HepG2 (cell line): ENCODE measurements at regions not wholly inside any gene's neighbourhood (a gene's known extent, or its start where the extent isn't known, plus 50 kb on each side); places are given as distances from the start of the nearest gene placed in this dataset.

Source experiments
- ATAC-seq: fragments of 200-7000 bp; cut with Tn5 transposase; 3 replicates; pipeline ENCODE4 v1.9.1; 2020; ENCODE audit warnings: mild to moderate bottlenecking, moderate library complexity
- BruUV-seq: library from RNA; stranded (reverse); fragments of 400-500 nt; replicated peaks from 2 replicates; lab custom pipeline; 2021; lab: Mats Ljungman, UMichigan
- CTCF ChIA-PET: fragments of 300-600 bp; formaldehyde crosslinking; extraction: SDS; loops from one replicate; lab custom pipeline; 2021; ENCODE audit warnings: low total read pairs, inconsistent platforms, low intra/inter-chr PET ratio; lab: Yijun Ruan, JAX
- POLR2A ChIA-PET: fragments of 350-600 bp; sonication (Branson Sonifier 250); formaldehyde crosslinking; loops from one replicate; lab custom pipeline; 2020; ENCODE audit warnings: antibody characterized with exemption, inconsistent platforms; lab: Yijun Ruan, JAX
- DNase-seq: peaks from one replicate; pipeline ENCODE4 v3.0.0-alpha.2; 2015; ENCODE audit warnings: low spot score
- FAIRE-seq: peaks from 3 replicates; lab custom pipeline; 2011; peaks lifted over from hg19 to GRCh38; lab: Jason Lieb, UNC
- H2AFZ ChIP-seq: one replicate; pipeline ENCODE4 v1.6.1; 2011; ENCODE audit warnings: low read length, inconsistent platforms
- H3K27ac ChIP-seq: fragments of 300-600 bp; 3 replicates; pipeline ENCODE4 v1.8.0; 2011; ENCODE audit warnings: mixed run types, mild to moderate bottlenecking, mixed read lengths, low read length, inconsistent platforms; ENCODE audit not compliant: insufficient read depth; ENCODE audit errors: extremely low read length
- H3K27me3 ChIP-seq, 2 experiments: fragments of 200-600 bp in 1 of 2; 2 replicates in 1 of 2; 3 replicates in 1 of 2; pipeline versions ENCODE4 v1.6.0 to v1.8.0; 2011; ENCODE audit warnings: low read length in 2 of 2, mild to moderate bottlenecking in 2 of 2, moderate library complexity in 2 of 2, inconsistent platforms in 1 of 2; ENCODE audit not compliant: insufficient read depth in 2 of 2, control insufficient read depth in 1 of 2
- H3K36me3 ChIP-seq, 2 experiments: fragments of 200-600 bp in 1 of 2; replicated peaks in 1 of 2; 2 replicates in 1 of 2; 3 replicates in 1 of 2; pipeline versions ENCODE4 v1.5.1 to v1.8.0; 2011; ENCODE audit warnings: low read length in 2 of 2, inconsistent platforms in 1 of 2; ENCODE audit not compliant: insufficient read depth in 2 of 2, control insufficient read depth in 1 of 2
- H3K4me1 ChIP-seq: 2 replicates; pipeline ENCODE4 v1.5.1; 2012; ENCODE audit warnings: low read length, inconsistent platforms; ENCODE audit not compliant: insufficient read depth
- H3K4me2 ChIP-seq: 2 replicates; pipeline ENCODE4 v1.6.0; 2011; ENCODE audit warnings: low read depth, low read length, inconsistent platforms
- H3K4me3 ChIP-seq, 3 experiments: fragments of 200-600 bp in 1 of 3; sonication (generic), shearing (Covaris generic) in 1 of 3; replicated peaks in 1 of 3; 2 replicates each; pipeline ENCODE4 v1.5.1; 2011 to 2016; ENCODE audit warnings: low read length in 3 of 3, inconsistent platforms in 2 of 3, low read depth in 2 of 3, mild to moderate bottlenecking in 2 of 3, control low read depth in 1 of 3, mixed read lengths in 1 of 3; ENCODE audit not compliant: insufficient read depth in 1 of 3
- H3K79me2 ChIP-seq: one replicate; pipeline ENCODE4 v1.6.1; 2011; ENCODE audit warnings: low read length, inconsistent platforms; ENCODE audit not compliant: insufficient read depth
- H3K9ac ChIP-seq: 2 replicates; pipeline ENCODE4 v1.6.0; 2011; ENCODE audit warnings: mild to moderate bottlenecking, low read depth, low read length, inconsistent platforms; ENCODE audit not compliant: insufficient read depth
- H3K9me3 ChIP-seq: 2 replicates; pipeline ENCODE4 v1.5.1; 2012; ENCODE audit warnings: mild to moderate bottlenecking, low read length
- H4K20me1 ChIP-seq: 2 replicates; pipeline ENCODE4 v1.6.0; 2011; ENCODE audit warnings: inconsistent platforms, mild to moderate bottlenecking, low read length, moderate library complexity; ENCODE audit not compliant: insufficient read depth
- CBX2 ChIP-seq, 2 experiments: fragments of 200-600 bp in 1 of 2; sonication (generic); formaldehyde crosslinking in 1 of 2; IDR thresholded peaks; 2 replicates each; pipeline versions ENCODE4 v1.7.0 to v1.8.1; 2018 to 2022; ENCODE audit warnings: low read depth in 2 of 2, low read length in 1 of 2, mild to moderate bottlenecking in 1 of 2, missing genetic modification reagents in 1 of 2
- HHEX ChIP-seq: IDR thresholded peaks from 2 replicates; pipeline ENCODE4 v1.6.1; 2016; ENCODE audit warnings: control low read depth
- NR2F6 ChIP-seq, 2 experiments: IDR thresholded peaks; 2 replicates each; pipeline ENCODE4 v1.6.1; 2016; ENCODE audit warnings: antibody characterized with exemption in 1 of 2, mild to moderate bottlenecking in 1 of 2
- RFX5 ChIP-seq: IDR thresholded peaks from 2 replicates; pipeline ENCODE4 v1.6.1; 2011; ENCODE audit warnings: low read depth, low read length, improper control_type of control experiment
- TSC22D2 ChIP-seq: sonication (generic); formaldehyde crosslinking; IDR thresholded peaks from 2 replicates; pipeline ENCODE4 v1.5.1; 2020; ENCODE audit warnings: missing genetic modification reagents, mild to moderate bottlenecking, borderline replicate concordance
- ZBTB1 ChIP-seq: sonication (generic); formaldehyde crosslinking; IDR thresholded peaks from 2 replicates; pipeline ENCODE4 v1.4.0; 2020; ENCODE audit warnings: missing genetic modification reagents, borderline replicate concordance
- ZFP1 ChIP-seq: IDR thresholded peaks from 2 replicates; pipeline ENCODE4 v1.6.1; 2016
- ZFYVE20 ChIP-seq: sonication (generic); formaldehyde crosslinking; IDR thresholded peaks from 2 replicates; pipeline ENCODE4 v1.8.0; 2023; ENCODE audit warnings: low read depth, mild to moderate bottlenecking, moderate library complexity, missing genetic modification reagents, borderline replicate concordance
- ZNF124 ChIP-seq: sonication (generic); formaldehyde crosslinking; IDR thresholded peaks from 2 replicates; pipeline ENCODE4 v1.4.0; 2020; ENCODE audit warnings: missing genetic modification reagents
- ZNF333 ChIP-seq: sonication (generic); formaldehyde crosslinking; IDR thresholded peaks from 2 replicates; pipeline ENCODE4 v1.4.0; 2020; ENCODE audit warnings: mild to moderate bottlenecking, missing genetic modification reagents, borderline replicate concordance
- ZNF367 ChIP-seq: sonication (generic); formaldehyde crosslinking; IDR thresholded peaks from 2 replicates; pipeline ENCODE4 v1.4.0; 2020; ENCODE audit warnings: missing genetic modification reagents, borderline replicate concordance
- ZNF558 ChIP-seq: sonication (generic); formaldehyde crosslinking; IDR thresholded peaks from 2 replicates; pipeline ENCODE4 v1.9.0; 2022; ENCODE audit warnings: mild to moderate bottlenecking, missing genetic modification reagents, borderline replicate concordance
- ZNF562 ChIP-seq: sonication (generic); formaldehyde crosslinking; IDR thresholded peaks from 2 replicates; pipeline ENCODE4 v1.8.0; 2022; ENCODE audit warnings: missing genetic modification reagents, borderline replicate concordance
- ZNF577 ChIP-seq: sonication (generic); formaldehyde crosslinking; IDR thresholded peaks from 2 replicates; pipeline ENCODE4 v1.4.0; 2020; ENCODE audit warnings: mild to moderate bottlenecking, low read depth, missing genetic modification reagents, borderline replicate concordance
- ZNF891 ChIP-seq: sonication (generic); formaldehyde crosslinking; IDR thresholded peaks from 2 replicates; pipeline ENCODE4 v1.5.0; 2020; ENCODE audit warnings: mild to moderate bottlenecking, missing genetic modification reagents
- WGBS: methylation state at CpG from one replicate; pipeline ENCODE4 v1.1.6; 2017; ENCODE audit warnings: low lambda C conversion rate; 5-methylcytosine and 5-hydroxymethylcytosine counted together
- in situ Hi-C: cut with HindIII; loops from 2 replicates; pipeline ENCODE4 v1.10.0; 2017; ENCODE audit warnings: low pct_unique_long_range_greater_than_20kb; ENCODE audit not compliant: extremely low pct_ligation_motif_present
- intact Hi-C: fragments of 100-400 bp; cut with micrococcal nuclease; formaldehyde crosslinking; loops from one replicate; pipeline ENCODE4 v1.10.0; 2022; ENCODE audit not compliant: unreplicated experiment
- TF ChIP-seq, protein P1 (sequence below): sonication (generic); formaldehyde crosslinking; IDR thresholded peaks from 2 replicates; pipeline ENCODE4 v1.5.0; 2020; ENCODE audit warnings: missing genetic modification reagents, mild to moderate bottlenecking, borderline replicate concordance

DNA sequence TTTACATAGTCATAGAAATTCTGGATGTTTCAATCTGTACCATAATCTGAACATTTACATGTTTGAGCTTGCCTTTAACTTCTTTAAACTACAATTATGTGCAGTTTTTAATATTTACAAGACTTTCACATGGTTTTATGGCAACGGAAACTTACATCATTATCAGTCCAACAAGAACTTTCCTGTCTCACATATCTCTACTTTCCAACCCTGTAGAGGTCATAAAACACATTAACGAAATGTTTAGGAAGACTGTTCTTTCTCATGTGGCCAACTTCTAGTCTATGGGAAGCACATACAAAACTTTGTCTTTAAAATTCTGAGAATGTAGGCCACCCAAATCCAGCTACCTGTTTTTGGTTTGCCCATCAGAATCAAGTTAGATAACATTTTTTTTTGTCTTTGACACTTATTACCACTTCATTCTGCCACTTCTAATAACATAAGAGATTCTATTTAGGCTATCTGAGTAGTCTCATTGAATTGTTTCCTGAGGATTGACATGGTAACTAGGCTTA lies 693.2 kb downstream of the KCNJ3 start:
- no peaks in the 10 kb centered on the region for H4K20me1 ChIP-seq
- no peak overlapping the region for H3K4me2 ChIP-seq
- ChIA-PET POLR2A (no interaction called here), CTCF (no interaction called here)
- intact Hi-C loops (no loop called here), in situ Hi-C loops (no loop called here)
- TF ChIP-seq ZNF124 (CRISPR knock-in tag) (no peak), ZBTB1 (no peak), TSC22D2 (CRISPR knock-in tag) (no peak), ZFP1 (CRISPR knock-in tag) (no peak), ZNF333 (CRISPR knock-in tag) (no peak), ZNF577 (CRISPR knock-in tag) (no peak), ZNF558 (CRISPR knock-in tag) (no peak), ZNF891 (no peak), HHEX (CRISPR knock-in tag) (no peak), ZFYVE20 (CRISPR knock-in tag) (no peak), NR2F6 (IDR thresholded peaks at IDR 0.05) (no peak), NR2F6 (CRISPR knock-in tag; IDR thresholded peaks at IDR 0.05) (no peak), ZNF367 (CRISPR knock-in tag) (no peak), RFX5 (no peak), ZNF562 (no peak), CBX2 (IDR thresholded peaks at IDR 0.05; ENCODE audit: low read depth, low read length) (no peak), CBX2 (CRISPR knock-in tag; IDR thresholded peaks at IDR 0.05; ENCODE audit: low read depth) (no peak)
- TF ChIP-seq, protein P1, sequence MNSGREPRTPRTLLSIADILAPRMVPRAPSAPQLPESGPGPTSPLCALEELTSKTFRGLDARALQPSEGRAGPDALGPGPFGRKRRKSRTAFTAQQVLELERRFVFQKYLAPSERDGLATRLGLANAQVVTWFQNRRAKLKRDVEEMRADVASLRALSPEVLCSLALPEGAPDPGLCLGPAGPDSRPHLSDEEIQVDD (CRISPR knock-in tag), result no peak
- no peak for FAIRE-seq
- no peak overlapping the region for H3K9ac ChIP-seq
- no TSS peak for BruUV-seq
- H3K9me3 ChIP-seq, result peaks cover 3% of the 10 kb centered on the region; the same call in 1 of the 2 replicates
- ATAC-seq, result no peak
- H3K4me1 ChIP-seq, result no peaks in the 10 kb centered on the region
- no peaks in the 10 kb centered on the region for H3K36me3 ChIP-seq
- H3K27ac ChIP-seq, result no peak overlapping the region
- no peaks in the 10 kb centered on the region for H3K27me3 ChIP-seq
- H3K79me2 ChIP-seq, result no peaks in the 10 kb centered on the region
- H2AFZ ChIP-seq, result no peak overlapping the region
- 0% methylated on average over 2 of the region's 2 CpGs for WGBS
- no peak for DNase-seq
- no peak overlapping the region for H3K4me3 ChIP-seq
